LNCaP clone FGC (cell line): ENCODE measurements at regions not wholly inside any gene's neighbourhood (a gene's known extent, or its start where the extent isn't known, plus 50 kb on each side); places are given as distances from the start of the nearest gene placed in this dataset.

Experiments
- DNase-seq: peaks from one replicate; pipeline ENCODE4 v3.0.0-alpha.2; 2011; ENCODE audit warnings: low read depth
- H3K4me3 ChIP-seq: 2 replicates; pipeline ENCODE4 v1.5.1; 2011; ENCODE audit warnings: mild to moderate bottlenecking, low read depth, low read length, control low read depth
- CTCF ChIP-seq: IDR thresholded peaks from 2 replicates; pipeline ENCODE4 v1.5.1; 2012; ENCODE audit warnings: mild to moderate bottlenecking; ENCODE audit not compliant: control insufficient read depth, insufficient read depth; ENCODE audit errors: extremely low read depth

- H3K4me3 ChIP-seq = no peak overlapping the region
- DNase-seq = no peak
- no peak for TF ChIP-seq CTCF
Observed at GRCh38 chr6:166019214-166019613, 148.4 kb downstream of the TBXT start.

GRCh38 chr6:166017032-166017635, 150.5 kb downstream of the TBXT start:
- H3K4me3 ChIP-seq = no peak overlapping the region
- TF ChIP-seq CTCF = no peak
- DNase-seq = no peak

- DNase-seq = no peak
- TF ChIP-seq CTCF = no peak
- no peak overlapping the region for H3K4me3 ChIP-seq
Observed at GRCh38 chr6:166014966-166015365, 152.7 kb downstream of the TBXT start.

- TF ChIP-seq CTCF = no peak
- no peak for DNase-seq
- no peak overlapping the region for H3K4me3 ChIP-seq
Observed at GRCh38 chr6:166010136-166010960, 157.3 kb downstream of the TBXT start.

GRCh38 chr6:166009385-166010031, 158.1 kb downstream of the TBXT start:
- no peak for DNase-seq
- no peak overlapping the region for H3K4me3 ChIP-seq
- TF ChIP-seq CTCF = no peak

- no peak for DNase-seq
- H3K4me3 ChIP-seq = no peak overlapping the region
- no peak for TF ChIP-seq CTCF
Observed at GRCh38 chr6:166008441-166009369, 158.9 kb downstream of the TBXT start.
